Heart left ventricle (tissue), 13 donors: ENCODE measurements at regions not wholly inside any gene's neighbourhood (a gene's known extent, or its start where the extent isn't known, plus 50 kb on each side); places are given as distances from the start of the nearest gene placed in this dataset.
"Not testable (repeated sequence)": the region's sequence is repeated elsewhere in the genome, so short reads cannot be mapped to it uniquely, and the experiment has no call there.

ENCODE experiments used
- POLR2A ChIP-seq, 2 donors: fragments of 450-650 bp; IDR thresholded peaks; one replicate each; pipeline ENCODE4 v1.6.1; 2017; ENCODE audit warnings: antibody characterized with exemption in 2 of 2, mild to moderate bottlenecking in 2 of 2, moderate library complexity in 2 of 2
- TF ChIP-seq, protein P1 (sequence below), 12 donors: fragments of 200-600 bp; sonication (generic) in 4 of 12; IDR thresholded peaks; one replicate each; pipeline versions ENCODE4 v1.5.0 to v1.8.0; 2018 to 2022; ENCODE audit warnings: antibody characterized with exemption in 12 of 12, mild to moderate bottlenecking in 5 of 12
- donor health status: ischemic (EF 13 %, LVEDD 7.1; RV severe dilation, severe dysfunction).
- donor health status: DM: no; HTN: yes; CAD: no.
- donor health status: DM: no; HTN: no; CAD: no.
- donor health status: ischemic (EF 25% LVEDD 6.9; RV normal size, moderate dysfunction).
- donor health status: ischemic (EF 25% LVEDD 5.7; RV mildly dilated, moderate dysfunction).
- donor health status: ischemic (EF 35%, LVEDD 5.7; RV mildly dilated, moderate dysfunction).
- donor health status: nonischemic (EF 11% LVEDD 7.7; RV severe dilation, severe dysfunction).
- donor health status: DM: yes; HTN: yes; CAD: no.
- donor health status: PGD.
- donor health status: ischemic (EF 29% LVEDD 5.4; RV normal size, mild dysfunction).
- donor health status: nonischemic (EF 23%, LVEDD 6.1; RV moderate dilation, normal function).

DNA sequence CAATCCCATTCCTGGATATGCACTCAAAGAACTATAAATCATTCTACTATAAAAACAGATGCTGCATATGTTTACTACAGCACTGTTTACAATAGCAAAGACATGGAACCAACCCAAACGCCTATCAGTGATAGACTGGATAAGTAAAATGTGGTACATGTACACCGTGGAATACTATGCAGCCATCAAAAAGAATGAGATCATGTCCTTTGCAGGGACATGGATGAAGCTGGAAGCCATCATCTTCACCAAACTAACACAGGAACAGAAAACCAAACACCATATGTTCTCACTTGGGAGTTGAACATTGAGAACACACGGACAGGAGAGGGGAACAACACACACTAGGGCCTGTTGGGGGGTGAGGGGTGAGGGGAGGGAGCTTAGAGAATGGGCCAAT lies 274.9 kb upstream of the KIAA1217 start:
- TF ChIP-seq POLR2A (IDR thresholded peaks at IDR 0.05), result not testable (repeated sequence)
- TF ChIP-seq, protein P1, sequence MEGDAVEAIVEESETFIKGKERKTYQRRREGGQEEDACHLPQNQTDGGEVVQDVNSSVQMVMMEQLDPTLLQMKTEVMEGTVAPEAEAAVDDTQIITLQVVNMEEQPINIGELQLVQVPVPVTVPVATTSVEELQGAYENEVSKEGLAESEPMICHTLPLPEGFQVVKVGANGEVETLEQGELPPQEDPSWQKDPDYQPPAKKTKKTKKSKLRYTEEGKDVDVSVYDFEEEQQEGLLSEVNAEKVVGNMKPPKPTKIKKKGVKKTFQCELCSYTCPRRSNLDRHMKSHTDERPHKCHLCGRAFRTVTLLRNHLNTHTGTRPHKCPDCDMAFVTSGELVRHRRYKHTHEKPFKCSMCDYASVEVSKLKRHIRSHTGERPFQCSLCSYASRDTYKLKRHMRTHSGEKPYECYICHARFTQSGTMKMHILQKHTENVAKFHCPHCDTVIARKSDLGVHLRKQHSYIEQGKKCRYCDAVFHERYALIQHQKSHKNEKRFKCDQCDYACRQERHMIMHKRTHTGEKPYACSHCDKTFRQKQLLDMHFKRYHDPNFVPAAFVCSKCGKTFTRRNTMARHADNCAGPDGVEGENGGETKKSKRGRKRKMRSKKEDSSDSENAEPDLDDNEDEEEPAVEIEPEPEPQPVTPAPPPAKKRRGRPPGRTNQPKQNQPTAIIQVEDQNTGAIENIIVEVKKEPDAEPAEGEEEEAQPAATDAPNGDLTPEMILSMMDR (IDR thresholded peaks at IDR 0.05), result not testable (repeated sequence)
